M059J (cell line): ENCODE measurements at regions not wholly inside any gene's neighbourhood (a gene's known extent, or its start where the extent isn't known, plus 50 kb on each side); places are given as distances from the start of the nearest gene placed in this dataset.
"Not testable (repeated sequence)": the region's sequence is repeated elsewhere in the genome, so short reads cannot be mapped to it uniquely, and the experiment has no call there.

Experiments used
- DNase-seq: peaks from one replicate; pipeline ENCODE4 v3.0.0-alpha.2; 2012; ENCODE audit warnings: low read depth

DNA sequence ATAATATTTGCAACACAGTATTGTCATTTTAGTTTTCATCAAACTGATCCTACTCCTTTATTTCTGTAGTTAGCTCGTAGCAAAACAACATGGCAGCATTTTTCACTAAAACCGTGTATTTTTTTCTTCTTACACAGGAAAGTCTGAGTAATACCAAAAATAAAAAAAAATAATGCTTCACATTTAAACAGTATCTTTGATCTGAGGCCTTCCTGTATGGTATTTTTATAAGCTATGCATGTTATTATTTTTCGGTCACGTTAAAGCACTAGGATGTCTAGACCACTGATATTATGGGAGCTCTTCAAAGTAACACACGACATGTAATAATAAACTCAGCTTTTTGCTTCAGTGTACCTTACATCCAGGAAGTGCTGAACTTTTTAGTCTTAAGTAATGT is 94.1 kb upstream of the SRD5A3 start:
- no peak for DNase-seq

DNA sequence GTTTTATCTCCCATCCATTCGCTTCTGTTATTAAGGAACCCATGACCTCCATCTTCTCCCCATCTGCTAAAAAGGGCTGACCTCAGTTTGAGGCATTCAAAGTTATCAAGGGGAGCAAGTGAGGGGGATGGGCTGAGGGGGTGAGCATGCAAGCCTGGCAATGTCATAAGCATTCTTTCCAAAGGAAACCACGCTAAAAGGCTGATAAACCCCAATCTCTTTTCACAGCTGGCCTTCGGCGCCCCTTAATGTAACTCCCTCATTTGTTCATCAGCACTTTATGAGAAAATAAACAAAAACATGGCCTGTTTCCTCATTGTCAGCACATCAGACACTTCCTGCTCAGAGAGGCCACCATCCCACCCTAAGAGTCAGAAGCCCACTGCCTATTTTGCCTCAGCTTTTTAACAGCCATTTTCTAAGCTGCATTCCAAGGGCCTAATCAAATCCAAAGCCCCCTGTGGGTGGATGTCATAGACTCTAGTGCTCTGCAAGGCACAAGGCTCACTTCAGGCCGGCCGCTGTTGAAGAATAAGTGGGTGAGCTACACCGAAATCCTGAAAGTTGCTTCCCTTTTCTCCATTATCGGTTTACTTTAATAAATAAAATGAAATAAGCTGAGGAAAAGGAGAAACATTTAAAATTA is 92.0 kb upstream of the SRD5A3 start:
- no peak for DNase-seq

DNA sequence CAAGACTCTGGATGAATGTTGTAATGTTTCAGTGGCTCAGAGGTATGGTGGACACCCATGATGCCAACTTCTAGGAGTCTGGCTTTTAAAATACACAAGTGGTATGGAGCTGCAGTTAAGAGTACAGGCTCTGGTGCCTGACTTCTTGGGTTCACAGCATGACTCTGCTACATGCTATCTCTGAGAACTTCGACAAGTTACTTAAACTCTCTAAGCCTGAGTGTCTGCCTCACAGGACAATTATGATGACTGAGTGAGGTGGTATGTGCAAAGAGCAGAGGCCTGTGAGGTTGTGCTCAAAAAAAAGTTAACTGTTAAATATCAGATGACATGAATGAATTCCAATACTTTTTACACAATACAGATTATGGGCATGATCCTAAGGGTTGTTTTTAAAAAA is 90.9 kb upstream of the SRD5A3 start:
- DNase-seq, result peak; percentile 5

DNA sequence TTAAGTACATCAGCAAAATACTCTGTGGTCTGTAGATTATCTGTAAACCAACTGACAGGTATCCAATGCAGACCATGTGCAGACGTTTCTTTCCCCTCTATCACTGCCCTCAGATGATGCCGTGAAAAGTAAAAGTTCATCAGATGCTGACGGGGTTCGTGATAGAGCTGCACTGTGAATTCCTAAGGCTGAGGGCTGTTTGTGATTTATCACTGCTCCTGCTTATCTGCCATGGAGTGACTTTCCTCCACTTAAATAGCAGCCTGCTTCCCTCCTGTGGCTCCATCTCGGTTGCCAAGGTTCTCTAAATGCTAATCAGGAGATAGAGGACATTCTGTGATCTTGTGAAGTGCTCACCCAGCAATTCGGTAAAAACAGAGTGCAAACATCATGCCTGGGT is 89.3 kb upstream of the SRD5A3 start:
- no peak for DNase-seq

DNA sequence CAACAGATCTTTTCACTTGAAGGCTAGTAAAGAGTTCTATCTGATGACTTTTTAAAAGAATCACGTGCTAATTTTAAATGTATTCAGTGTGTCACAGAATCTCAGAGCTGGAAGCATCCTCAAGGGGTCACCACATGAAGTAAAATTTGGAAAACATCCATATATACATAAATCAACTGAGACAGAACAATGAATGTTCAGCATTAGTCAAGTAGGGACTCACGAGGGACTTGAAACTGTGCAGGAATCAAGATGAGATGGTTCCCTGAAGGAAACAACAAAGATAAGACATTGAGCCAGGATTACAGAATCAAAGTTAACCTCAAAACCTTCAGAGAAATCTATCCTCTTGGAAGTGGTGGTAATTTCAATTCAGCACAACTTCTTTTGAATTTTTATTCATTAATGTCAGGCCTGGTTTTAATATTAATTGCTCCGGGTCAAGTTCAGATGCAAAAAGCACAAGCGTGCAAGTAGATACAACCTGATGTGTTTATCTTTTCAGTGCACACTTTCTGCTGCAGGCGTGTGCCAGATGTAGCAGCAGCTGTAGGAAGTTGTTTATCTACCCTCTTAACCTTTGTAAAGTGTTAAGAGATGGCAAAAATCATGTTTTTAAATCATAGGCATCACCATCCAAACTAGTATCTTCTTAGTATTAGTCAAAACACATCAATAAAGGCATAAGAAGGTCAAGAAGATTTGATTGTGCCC is 87.7 kb upstream of the SRD5A3 start:
- DNase-seq, result peak; percentile 7

DNA sequence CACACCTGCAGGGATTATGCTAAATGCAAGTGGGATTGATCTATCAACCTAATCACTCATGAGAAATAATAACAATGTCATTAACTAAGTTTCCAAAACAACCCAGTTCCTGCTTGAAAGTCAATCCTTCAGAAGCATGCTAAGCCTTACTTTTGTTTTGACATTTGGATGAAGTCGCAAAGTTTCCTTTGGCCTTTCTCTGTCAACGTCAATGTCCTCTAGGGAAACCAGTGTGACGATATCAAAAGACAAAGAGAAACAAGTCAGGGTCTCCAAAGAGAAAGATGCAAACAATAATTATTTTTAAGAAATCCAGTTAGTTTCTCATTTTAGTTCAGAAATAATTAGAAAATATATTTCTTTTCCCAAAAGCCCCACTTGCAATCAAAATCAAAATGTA is 86.7 kb upstream of the SRD5A3 start:
- DNase-seq, result no peak

DNA sequence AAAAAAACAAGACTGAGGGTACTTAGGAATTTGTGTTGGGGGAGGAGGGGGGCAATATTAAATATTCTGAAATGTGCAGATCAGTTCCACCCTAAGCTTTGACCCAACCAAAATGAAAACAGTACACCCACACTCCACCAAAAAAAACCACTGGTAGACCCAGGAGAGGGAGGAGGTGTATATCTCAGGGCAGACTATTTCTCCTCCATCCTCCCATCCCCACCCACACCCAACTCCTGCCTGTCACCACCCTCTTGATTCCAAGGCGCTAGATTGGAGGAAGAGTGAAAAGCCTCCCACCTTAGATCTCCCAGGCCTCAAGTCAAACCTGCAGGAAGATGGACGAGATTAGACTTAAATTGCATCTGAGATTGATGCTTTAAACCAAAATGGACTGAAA is 76.6 kb upstream of the SRD5A3 start:
- no peak for DNase-seq

DNA sequence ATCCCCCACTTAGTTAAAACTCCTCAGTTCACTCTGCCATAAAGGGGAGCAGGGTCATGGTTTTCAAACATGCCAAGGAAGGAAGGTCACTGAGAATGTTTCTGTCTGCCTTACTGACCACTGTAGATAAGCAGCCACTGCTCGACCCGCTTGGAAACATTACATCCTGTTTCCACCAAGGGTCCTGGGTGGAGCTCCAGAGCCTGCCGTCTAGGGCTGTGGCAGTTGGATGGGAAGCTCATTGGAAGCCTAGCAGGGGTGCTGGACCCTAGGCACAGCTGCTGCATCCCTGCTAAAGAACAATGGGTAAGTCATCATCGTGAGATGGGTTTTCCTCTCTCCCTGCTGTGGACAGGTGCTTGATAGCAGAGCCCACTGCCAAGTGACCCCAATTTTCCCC is 76.0 kb upstream of the SRD5A3 start:
- no peak for DNase-seq

DNA sequence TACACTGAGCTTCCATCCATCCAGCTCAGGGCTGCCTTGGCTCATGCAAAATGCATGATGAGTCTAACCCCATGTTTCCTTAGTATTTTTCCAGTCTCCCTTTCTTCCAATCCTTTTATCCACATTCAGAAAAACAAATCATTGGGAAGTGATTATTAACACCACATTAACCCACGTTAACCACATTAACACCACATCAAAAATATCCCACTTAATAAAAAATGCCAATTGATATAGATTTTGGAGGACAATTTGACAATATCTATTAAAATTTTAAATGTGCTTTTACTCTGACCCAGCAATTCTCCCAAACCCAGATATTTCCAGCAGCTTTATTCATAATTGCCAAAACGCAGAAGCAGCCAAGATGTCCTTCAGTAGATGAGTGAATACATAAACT is 75.6 kb upstream of the SRD5A3 start:
- DNase-seq, result no peak

DNA sequence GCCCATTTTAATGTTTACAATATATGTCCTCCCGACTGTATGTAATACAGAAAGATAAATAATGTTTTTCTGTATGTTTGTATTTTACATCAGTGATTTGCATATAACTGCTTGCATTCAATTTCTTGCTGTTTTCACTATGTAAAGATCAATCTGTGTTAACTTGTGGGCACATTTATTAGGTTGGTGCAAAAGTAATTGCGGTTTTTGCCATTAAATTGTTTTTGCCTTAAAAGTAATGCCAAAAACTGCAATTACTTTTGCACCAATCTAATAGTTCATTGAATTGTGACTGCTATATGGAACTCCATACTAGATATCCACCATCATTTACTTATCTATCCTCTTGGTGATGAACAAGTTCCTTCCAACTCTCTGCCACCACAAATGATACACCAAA is 73.9 kb upstream of the SRD5A3 start:
- no peak for DNase-seq

DNA sequence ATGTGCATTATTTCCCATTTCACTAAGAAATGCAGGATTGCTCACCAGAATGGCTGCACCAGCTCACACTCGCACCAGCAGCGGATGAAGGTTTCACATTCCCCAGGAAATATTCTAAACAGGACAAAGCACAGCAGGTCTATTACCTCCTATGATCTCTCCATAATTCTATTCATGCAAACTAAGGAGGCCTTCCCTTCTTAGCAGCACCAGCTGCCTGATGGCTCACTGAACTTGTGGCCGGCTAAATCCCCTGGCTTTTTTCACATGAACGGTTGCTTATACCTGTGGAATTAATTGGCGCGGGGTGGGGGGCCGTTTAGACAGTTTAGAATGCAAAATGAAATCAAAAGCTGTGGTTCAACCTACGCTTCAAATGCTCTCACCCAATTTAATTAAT is 73.5 kb upstream of the SRD5A3 start:
- DNase-seq, result no peak

DNA sequence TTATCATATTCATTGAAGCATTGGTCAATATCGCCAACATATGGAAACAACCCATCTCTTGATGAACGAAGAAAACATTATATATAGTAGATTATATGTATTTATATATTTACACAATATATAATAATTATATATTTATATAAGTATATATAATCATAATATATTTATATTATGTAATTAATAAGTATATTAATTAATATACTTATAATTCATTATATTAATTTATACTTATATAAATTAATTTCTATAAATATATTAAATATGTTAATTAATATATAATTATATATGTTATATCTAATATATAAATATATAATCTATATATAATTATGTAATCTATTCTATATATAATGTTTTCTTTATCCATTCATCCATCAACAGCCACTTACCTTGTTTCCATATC is 69.0 kb upstream of the SRD5A3 start:
- no peak for DNase-seq

DNA sequence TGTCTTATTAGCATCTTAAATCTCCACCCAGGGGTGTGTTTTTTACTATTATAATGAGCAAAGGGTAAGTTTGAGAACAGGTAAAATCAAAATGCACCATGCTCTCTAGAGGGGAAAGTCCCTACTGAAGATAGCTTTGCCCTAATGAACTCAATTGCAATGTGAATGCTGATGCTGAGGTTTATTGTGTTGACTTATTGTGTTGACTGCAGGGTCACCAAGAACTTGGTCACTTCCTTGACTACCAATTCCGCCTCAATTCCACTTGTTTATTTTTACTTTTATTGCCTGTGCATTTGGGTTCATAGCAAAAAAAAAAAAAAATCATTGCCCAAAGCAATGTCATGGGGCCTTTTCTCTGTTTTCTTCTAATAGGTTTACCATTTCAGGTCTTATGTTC is 67.7 kb upstream of the SRD5A3 start:
- no peak for DNase-seq

DNA sequence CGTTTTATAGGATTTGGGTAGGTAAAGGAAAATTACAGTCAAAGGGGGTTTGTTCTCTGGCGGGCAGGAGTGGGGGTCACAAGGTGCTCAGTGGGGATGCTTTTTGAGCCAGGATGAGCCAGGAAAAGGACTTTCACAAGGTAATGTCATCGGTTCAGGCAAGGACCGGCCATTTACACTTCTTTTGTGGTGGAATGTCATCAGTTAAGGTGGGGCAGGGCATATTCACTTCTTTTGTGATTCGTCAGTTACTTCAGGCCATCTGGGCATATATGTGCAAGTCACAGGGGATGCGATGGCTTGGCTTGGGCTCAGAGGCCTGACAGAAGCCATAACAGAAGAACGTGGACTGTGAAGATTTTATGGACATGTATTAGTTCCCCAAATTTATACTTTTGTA is 65.6 kb upstream of the SRD5A3 start:
- not testable (repeated sequence) for DNase-seq

DNA sequence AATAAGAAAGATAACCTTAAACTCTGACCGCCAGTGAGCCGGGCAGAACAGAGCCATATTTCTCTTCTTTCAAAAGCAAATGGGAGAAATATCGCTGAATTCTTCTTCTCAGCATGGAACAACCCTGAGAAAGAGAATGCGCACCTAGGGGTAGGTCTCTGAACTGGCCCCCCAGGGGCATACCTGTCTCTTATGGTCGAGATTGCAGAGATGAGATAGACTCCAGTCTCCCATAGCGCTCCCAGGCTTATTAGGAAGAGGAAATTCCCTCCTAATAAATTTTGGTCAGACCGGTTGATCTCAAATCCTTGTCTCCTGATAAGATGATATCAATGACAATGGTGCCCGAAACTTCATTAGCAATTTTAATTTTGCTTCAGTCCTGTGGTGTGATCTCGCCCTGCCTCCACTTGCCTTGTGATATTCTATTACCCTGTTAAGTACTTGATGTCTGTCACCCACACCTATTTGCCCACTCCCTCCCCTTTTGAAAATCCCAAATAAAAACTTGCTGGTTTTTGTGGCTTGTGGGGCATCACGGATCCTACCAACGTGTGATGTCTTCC is 64.8 kb upstream of the SRD5A3 start:
- DNase-seq, result not testable (repeated sequence)

DNA sequence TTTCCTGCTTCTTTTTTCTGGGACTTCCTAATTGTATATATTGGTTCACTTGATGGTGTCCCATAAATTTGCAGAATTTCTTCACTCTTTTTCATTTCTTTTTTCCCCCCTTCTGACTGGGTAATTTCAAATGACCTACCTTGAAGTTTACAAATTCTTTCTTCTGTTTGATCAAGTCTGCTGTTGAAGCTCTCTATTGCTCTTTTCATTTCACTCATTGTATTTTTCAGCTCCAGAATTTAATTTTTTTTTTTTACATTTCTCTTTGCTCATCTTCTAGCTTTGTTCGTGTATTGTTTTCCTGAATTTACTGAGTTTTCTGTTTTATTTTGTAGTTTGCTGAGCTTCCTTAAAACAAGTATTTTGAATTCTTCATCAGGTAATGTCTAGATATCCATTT is 61.7 kb upstream of the SRD5A3 start:
- DNase-seq, result no peak

DNA sequence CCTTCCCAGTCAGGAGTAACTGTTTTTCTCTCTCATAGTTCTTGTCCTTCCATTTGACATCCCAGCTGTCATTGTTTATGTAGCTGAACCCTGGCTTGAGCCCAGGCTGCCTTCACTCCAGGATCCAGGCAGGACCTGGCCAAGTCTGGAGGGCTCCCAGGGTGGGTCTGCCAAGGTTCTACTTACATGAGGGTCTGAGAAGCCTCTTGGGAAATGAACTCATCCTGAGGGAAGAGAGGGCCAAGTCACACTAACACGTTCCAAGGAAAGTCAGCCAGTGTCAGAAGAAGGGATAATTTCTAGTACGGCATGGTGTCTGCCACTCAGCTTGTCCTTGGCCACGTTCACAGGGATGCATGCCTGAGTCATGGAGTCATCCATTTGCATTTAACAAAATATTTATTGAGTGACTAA is 54.8 kb upstream of the SRD5A3 start:
- no peak for DNase-seq

DNA sequence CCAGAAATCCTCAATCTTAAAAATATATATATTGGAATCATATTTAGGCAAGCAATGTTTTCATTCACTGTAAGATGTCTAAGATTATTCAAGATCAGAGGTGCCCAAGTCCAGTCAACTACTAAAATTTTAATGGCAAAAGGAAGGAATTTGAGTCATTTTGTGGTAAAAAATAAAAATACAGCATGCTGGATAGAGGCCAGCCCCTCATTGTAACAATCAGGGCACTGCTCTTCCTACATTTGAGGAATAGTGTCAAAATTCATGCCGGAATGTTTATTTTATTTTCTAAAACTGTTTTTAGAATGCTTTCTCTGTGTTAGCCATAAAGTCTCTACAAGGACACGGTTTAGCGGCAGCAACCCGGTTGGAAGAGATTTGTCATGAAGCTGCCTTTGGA is 49.9 kb upstream of the SRD5A3 start:
- DNase-seq, result no peak
